ENCODE measurements at regions not wholly inside any gene's neighbourhood (a gene's known extent, or its start where the extent isn't known, plus 50 kb on each side); places are given as distances from the start of the nearest gene placed in this dataset.
"Not testable (repeated sequence)": the region's sequence is repeated elsewhere in the genome, so short reads cannot be mapped to it uniquely, and the experiment has no call there.

DNA sequence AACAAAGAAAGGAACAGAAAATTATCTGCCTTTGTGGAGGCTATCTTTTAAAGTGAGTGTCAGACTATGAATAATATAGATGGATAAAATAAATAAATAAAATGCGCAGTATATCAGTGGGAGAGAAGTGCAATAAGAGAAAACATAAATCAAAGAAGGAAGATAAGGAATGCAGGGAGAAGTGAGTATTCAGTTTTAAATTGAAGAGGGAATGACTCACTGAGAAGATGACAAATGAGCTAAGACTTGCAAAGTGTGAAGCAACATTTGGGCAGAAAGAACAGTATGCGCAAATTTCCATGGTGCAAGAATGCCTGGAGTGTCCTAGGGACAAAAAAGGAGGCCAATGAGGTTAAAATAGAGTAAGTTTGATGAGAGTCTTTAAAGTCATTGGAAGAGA is 1300.1 kb upstream of the ALCAM start:
- Histone ChIP-seq H3K9me3 (ENCODE audit: control insufficient read depth, low read length) (no peaks in the 10 kb centered on the region), H3K4me1 (ENCODE audit: control insufficient read depth, insufficient read depth, low read length) (no peaks in the 10 kb centered on the region), H3K36me3 (ENCODE audit: control insufficient read depth, insufficient read depth, low read length) (no peaks in the 10 kb centered on the region), H3K9ac (ENCODE audit: low read length) (no peak overlapping the region), H3K4me3 (ENCODE audit: low read length) (no peak overlapping the region), H3K27me3 (ENCODE audit: control insufficient read depth, insufficient read depth, low read length) (no peaks in the 10 kb centered on the region)

DNA sequence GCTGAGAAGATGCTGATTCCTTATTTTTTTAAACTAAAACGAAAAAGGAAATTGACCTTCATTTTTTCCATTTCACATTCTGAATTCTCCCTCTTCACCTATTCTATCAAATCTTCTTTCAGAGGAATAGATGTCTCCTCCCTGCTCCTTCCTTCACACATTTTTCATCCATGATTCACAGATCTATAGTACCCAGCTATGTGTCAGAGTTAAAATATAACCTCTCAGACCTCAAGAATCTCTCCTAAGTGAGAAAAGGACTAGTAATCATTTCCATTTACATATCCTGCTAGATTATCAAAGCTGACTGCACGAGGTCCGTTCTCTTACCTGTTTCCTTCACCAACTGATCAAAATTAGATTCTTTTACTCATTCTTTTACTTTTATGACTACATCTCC is 1297.6 kb upstream of the ALCAM start:
- Histone ChIP-seq H3K9ac (ENCODE audit: low read length) (no peak overlapping the region), H3K36me3 (ENCODE audit: control insufficient read depth, insufficient read depth, low read length) (no peaks in the 10 kb centered on the region), H3K27me3 (ENCODE audit: control insufficient read depth, insufficient read depth, low read length) (no peaks in the 10 kb centered on the region), H3K4me3 (ENCODE audit: low read length) (no peak overlapping the region), H3K4me1 (ENCODE audit: control insufficient read depth, insufficient read depth, low read length) (no peaks in the 10 kb centered on the region), H3K9me3 (ENCODE audit: control insufficient read depth, low read length) (no peaks in the 10 kb centered on the region)

DNA sequence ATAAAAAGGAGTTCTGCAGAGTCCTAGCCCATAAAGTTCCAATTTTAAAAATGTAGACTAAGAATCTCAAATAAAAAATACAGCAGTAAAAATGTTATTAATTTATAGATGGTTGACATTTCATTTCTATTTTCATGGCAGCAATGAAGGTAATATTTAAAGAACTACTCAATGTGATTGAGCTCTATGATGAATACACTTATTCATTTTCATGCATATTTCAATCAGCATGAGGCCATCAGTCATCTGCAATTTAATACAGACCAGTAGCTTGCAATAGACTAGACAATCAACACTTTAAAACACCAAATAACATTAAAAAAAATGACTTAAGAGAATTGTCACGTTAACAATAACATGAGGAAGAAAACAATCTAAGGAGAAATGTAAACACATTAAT is 1295.8 kb upstream of the ALCAM start:
- Histone ChIP-seq H3K9ac (ENCODE audit: low read length) (no peak overlapping the region), H3K4me3 (ENCODE audit: low read length) (no peak overlapping the region), H3K9me3 (ENCODE audit: control insufficient read depth, low read length) (no peaks in the 10 kb centered on the region), H3K36me3 (ENCODE audit: control insufficient read depth, insufficient read depth, low read length) (no peaks in the 10 kb centered on the region), H3K27me3 (ENCODE audit: control insufficient read depth, insufficient read depth, low read length) (no peaks in the 10 kb centered on the region), H3K4me1 (ENCODE audit: control insufficient read depth, insufficient read depth, low read length) (no peaks in the 10 kb centered on the region)

DNA sequence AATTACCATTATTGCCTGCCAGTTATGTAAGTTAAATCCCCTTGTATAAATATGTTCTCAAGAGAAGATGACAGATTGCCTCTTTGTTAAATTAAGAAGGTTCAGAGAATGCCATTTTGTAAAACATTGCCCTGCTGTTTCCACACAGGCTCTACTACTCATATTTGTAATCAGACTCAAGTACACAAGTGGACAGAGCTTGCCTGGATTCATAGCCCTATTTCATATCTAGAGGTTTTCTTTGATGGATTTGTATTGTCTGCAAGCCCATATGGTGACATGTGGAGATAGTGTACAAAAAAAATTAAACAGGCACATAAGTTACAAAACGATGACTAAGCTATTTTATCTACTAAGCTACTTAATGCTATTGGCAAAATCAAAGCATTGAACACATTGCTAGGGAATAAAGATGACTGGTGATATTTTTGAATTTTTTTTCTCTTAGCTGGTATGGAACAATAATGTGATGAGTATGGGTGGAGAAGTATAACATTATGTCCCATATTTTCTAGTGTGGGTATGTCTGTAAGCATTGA is 1286.6 kb upstream of the ALCAM start:
- Histone ChIP-seq H3K9ac (ENCODE audit: low read length) (no peak overlapping the region), H3K4me3 (ENCODE audit: low read length) (no peak overlapping the region), H3K4me1 (ENCODE audit: control insufficient read depth, insufficient read depth, low read length) (no peaks in the 10 kb centered on the region), H3K9me3 (ENCODE audit: control insufficient read depth, low read length) (no peaks in the 10 kb centered on the region), H3K27me3 (ENCODE audit: control insufficient read depth, insufficient read depth, low read length) (no peaks in the 10 kb centered on the region), H3K36me3 (ENCODE audit: control insufficient read depth, insufficient read depth, low read length) (no peaks in the 10 kb centered on the region)

DNA sequence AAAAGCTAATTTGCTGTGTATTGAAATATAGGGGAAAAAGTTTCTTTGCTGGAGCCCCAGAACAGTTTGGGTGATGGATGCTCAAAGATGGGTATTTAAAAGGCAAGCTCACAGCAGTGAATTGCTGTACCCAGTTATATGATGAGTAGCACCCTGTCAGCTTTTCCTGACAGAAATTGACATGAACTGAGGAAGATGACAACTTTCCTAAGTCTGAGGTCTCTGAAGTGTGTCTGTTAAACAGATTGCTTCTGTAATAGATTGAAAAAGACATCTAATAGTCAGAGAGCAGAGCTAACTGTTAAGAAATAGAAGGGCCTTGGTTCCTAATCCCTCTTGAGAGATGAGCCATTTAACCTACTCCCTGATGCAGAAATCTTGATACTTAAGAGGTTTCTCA is 1278.0 kb upstream of the ALCAM start:
- Histone ChIP-seq H3K36me3 (ENCODE audit: control insufficient read depth, insufficient read depth, low read length) (no peaks in the 10 kb centered on the region), H3K4me1 (ENCODE audit: control insufficient read depth, insufficient read depth, low read length) (no peaks in the 10 kb centered on the region), H3K4me3 (ENCODE audit: low read length) (no peak overlapping the region), H3K27me3 (ENCODE audit: control insufficient read depth, insufficient read depth, low read length) (no peaks in the 10 kb centered on the region), H3K9ac (ENCODE audit: low read length) (no peak overlapping the region), H3K9me3 (ENCODE audit: control insufficient read depth, low read length) (no peaks in the 10 kb centered on the region)

DNA sequence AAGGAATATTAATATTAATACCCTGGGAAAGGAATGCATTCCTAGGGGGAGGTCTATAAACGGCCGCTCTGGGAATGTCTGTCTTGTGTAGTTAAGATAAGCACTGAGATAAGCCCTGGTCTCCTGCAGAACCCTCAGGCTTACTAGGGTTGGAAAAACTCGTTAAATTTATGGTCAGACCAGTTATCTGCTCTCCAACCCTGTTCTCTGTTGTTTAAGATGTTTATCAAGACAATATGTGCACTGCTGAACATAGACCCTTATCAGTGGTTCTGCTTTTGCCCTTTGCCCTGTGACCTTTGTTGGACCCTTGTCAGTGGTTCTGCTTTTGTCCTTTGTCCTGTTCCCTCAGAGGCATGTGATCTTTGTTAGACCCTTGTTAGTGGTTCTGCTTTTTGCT is 1276.7 kb upstream of the ALCAM start:
- not testable (repeated sequence) for H3K4me3 ChIP-seq (ENCODE audit: low read length); H3K9ac ChIP-seq (ENCODE audit: low read length); H3K27me3 ChIP-seq (ENCODE audit: control insufficient read depth, insufficient read depth, low read length); H3K36me3 ChIP-seq (ENCODE audit: control insufficient read depth, insufficient read depth, low read length); H3K4me1 ChIP-seq (ENCODE audit: control insufficient read depth, insufficient read depth, low read length); H3K9me3 ChIP-seq (ENCODE audit: control insufficient read depth, low read length)

DNA sequence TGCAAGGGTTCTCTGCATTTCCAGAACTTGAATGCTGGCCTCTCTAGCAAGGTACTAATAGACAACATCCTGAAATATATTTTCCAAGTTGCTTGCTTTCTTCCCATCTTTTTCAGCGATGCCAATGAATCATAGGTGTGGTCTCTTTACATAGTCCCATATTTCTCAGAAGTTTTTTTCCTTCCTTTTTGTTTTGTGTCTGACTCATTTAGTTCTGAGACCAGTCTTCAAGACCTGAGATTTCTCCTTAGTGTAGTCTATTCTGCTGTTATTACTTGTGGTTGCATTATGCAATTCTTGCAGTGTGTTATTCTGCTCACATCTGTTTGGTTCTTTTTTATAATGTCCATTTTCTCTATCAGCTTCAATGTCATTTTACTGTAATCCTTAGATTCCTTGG is 1265.0 kb upstream of the ALCAM start:
- Histone ChIP-seq H3K9ac (ENCODE audit: low read length) (no peak overlapping the region), H3K9me3 (ENCODE audit: control insufficient read depth, low read length) (no peaks in the 10 kb centered on the region), H3K4me3 (ENCODE audit: low read length) (no peak overlapping the region), H3K36me3 (ENCODE audit: control insufficient read depth, insufficient read depth, low read length) (no peaks in the 10 kb centered on the region), H3K4me1 (ENCODE audit: control insufficient read depth, insufficient read depth, low read length) (no peaks in the 10 kb centered on the region), H3K27me3 (ENCODE audit: control insufficient read depth, insufficient read depth, low read length) (no peaks in the 10 kb centered on the region)

DNA sequence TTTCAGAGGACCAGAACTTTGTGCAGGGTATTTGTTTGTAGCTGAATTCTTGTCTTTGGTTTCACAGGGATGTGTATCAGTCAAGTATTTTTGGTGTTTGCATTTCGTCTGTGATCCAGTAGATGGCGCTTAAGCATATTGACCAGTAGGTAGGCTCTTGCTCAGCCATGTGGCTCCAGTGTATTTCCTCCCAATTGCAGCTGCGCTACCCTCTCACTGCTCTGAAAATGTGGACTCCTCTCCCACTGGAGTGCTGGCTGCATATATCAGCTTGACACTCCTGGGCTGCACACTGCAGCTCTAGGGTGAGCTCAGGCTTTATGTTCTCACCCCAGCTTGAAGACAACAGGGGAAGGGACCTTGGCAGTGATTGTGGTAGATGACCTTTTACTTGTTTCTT is 1264.3 kb upstream of the ALCAM start:
- H3K9me3 ChIP-seq (ENCODE audit: control insufficient read depth, low read length): no peaks in the 10 kb centered on the region
- H3K4me1 ChIP-seq (ENCODE audit: control insufficient read depth, insufficient read depth, low read length): no peaks in the 10 kb centered on the region
- no peaks in the 10 kb centered on the region for H3K36me3 ChIP-seq (ENCODE audit: control insufficient read depth, insufficient read depth, low read length)
- no peaks in the 10 kb centered on the region for H3K27me3 ChIP-seq (ENCODE audit: control insufficient read depth, insufficient read depth, low read length)
- no peak overlapping the region for H3K9ac ChIP-seq (ENCODE audit: low read length)
- no peak overlapping the region for H3K4me3 ChIP-seq (ENCODE audit: low read length)

DNA sequence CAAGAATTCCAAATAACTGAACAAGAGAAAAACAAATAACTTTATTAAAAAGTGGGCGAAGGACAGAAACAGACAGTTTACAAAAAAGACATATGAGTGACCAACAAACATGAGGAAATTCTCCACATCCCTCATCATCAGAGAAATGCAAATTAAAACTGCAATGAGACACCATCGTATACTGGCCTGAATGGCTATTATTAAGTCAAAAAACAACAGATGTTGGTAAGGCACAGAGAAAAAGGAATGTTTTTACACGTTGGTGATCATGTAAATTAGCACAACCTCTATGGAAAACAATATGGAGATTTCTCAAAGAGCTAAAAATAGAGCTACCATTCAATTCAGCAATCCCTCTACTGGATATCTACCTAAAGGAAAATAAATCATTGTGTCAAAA is 1260.4 kb upstream of the ALCAM start:
- no peaks in the 10 kb centered on the region for H3K9me3 ChIP-seq (ENCODE audit: control insufficient read depth, low read length)
- H3K4me3 ChIP-seq (ENCODE audit: low read length): no peak overlapping the region
- no peaks in the 10 kb centered on the region for H3K4me1 ChIP-seq (ENCODE audit: control insufficient read depth, insufficient read depth, low read length)
- no peak overlapping the region for H3K9ac ChIP-seq (ENCODE audit: low read length)
- H3K36me3 ChIP-seq (ENCODE audit: control insufficient read depth, insufficient read depth, low read length): no peaks in the 10 kb centered on the region
- H3K27me3 ChIP-seq (ENCODE audit: control insufficient read depth, insufficient read depth, low read length): no peaks in the 10 kb centered on the region

DNA sequence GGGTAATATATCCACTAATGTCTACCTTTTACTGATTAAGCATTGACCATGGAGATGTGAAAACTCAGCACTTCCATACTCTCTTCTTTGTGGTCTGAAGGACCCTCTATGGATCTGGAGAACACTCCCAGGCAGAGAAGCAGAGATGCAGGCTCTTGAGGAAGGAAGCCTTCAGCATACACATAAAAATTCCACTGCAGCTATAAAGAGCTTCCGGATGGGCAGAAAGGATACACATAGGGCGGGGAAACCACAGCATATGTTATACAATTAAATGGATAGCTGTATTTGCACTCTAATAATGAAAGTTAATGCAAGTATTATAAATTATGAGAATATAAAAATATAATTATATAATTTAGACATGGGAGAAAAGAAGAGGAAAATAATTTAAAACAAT is 1258.2 kb upstream of the ALCAM start:
- Histone ChIP-seq H3K27me3 (ENCODE audit: control insufficient read depth, insufficient read depth, low read length) (no peaks in the 10 kb centered on the region), H3K4me1 (ENCODE audit: control insufficient read depth, insufficient read depth, low read length) (no peaks in the 10 kb centered on the region), H3K36me3 (ENCODE audit: control insufficient read depth, insufficient read depth, low read length) (no peaks in the 10 kb centered on the region), H3K9ac (ENCODE audit: low read length) (no peak overlapping the region), H3K4me3 (ENCODE audit: low read length) (no peak overlapping the region), H3K9me3 (ENCODE audit: control insufficient read depth, low read length) (no peaks in the 10 kb centered on the region)

DNA sequence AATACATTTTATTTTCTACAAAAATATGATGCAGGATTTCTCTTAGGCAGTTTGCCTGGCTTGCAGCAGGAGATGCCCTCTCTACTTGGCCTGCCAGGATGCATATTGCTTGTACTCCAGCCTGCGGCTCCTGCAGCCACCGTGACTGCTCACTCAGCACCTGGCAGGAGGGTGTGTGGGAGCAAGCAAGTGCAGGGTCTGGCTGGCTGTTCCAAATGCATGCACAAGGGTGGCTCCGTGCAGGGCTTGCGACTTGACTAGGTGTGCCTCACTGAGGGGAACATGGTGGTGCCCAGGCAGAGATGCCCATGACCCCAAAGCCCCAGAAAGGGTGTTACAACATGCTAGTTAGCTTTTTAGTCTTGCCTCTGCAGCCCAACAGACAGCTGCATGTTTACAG is 1240.2 kb upstream of the ALCAM start:
- no peak overlapping the region for H3K9ac ChIP-seq (ENCODE audit: low read length)
- H3K27me3 ChIP-seq (ENCODE audit: control insufficient read depth, insufficient read depth, low read length): no peaks in the 10 kb centered on the region
- no peaks in the 10 kb centered on the region for H3K36me3 ChIP-seq (ENCODE audit: control insufficient read depth, insufficient read depth, low read length)
- no peaks in the 10 kb centered on the region for H3K9me3 ChIP-seq (ENCODE audit: control insufficient read depth, low read length)
- H3K4me3 ChIP-seq (ENCODE audit: low read length): no peak overlapping the region
- no peaks in the 10 kb centered on the region for H3K4me1 ChIP-seq (ENCODE audit: control insufficient read depth, insufficient read depth, low read length)

DNA sequence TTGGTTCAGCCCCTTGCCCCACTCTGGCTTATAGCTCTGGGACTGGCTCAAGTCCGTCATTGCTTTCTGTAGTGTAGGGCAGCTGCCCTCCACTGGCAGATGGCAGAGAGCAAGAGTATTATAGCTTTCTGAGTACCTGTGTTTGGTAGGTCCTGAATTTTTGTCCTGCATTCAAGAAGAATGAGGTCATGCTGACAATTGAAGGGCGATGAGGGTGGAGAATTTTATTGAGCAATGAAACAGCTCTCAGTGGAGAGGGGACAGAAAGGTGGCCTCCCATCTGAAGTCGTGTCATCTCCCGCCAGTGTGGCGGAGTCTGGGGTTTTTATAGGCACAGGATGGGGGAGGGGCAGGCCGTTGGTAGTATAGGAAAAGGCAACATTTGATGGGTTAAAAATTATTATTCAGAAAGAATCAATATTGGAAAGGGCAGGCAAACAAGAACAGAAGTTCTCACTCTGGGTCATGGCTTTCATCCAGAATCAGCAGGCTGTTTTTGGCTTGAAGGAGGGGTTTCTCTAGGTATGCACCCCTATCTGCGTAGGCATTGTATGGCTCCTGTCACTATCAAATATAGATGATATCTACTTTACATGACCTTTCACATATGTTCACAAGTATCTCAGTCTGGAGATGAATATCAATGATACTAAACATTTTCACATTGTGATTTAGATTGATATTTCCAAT is 1239.7 kb upstream of the ALCAM start:
- no peaks in the 10 kb centered on the region for H3K36me3 ChIP-seq (ENCODE audit: control insufficient read depth, insufficient read depth, low read length)
- no peaks in the 10 kb centered on the region for H3K9me3 ChIP-seq (ENCODE audit: control insufficient read depth, low read length)
- no peak overlapping the region for H3K4me3 ChIP-seq (ENCODE audit: low read length)
- H3K27me3 ChIP-seq (ENCODE audit: control insufficient read depth, insufficient read depth, low read length): no peaks in the 10 kb centered on the region
- H3K9ac ChIP-seq (ENCODE audit: low read length): no peak overlapping the region
- H3K4me1 ChIP-seq (ENCODE audit: control insufficient read depth, insufficient read depth, low read length): no peaks in the 10 kb centered on the region

DNA sequence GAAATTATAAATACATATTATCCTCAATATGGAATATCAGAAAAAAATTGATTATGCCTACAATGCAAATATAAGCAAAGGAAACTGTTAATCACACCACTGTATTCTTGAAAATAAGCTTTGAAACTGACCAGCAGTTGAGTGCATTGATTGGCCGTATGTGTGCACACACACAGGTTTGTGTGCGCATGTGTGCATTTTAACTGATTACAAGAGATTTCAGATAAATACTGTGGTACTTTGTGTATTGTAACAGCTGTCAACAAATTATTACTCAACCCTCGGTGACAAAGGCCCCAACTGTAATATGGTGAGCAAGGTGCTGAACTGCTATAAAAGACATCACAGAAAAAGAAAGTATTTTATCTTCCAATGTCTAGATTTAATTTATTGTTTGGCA is 1238.9 kb upstream of the ALCAM start:
- H3K4me3 ChIP-seq (ENCODE audit: low read length): no peak overlapping the region
- no peaks in the 10 kb centered on the region for H3K27me3 ChIP-seq (ENCODE audit: control insufficient read depth, insufficient read depth, low read length)
- no peaks in the 10 kb centered on the region for H3K9me3 ChIP-seq (ENCODE audit: control insufficient read depth, low read length)
- H3K4me1 ChIP-seq (ENCODE audit: control insufficient read depth, insufficient read depth, low read length): no peaks in the 10 kb centered on the region
- H3K9ac ChIP-seq (ENCODE audit: low read length): no peak overlapping the region
- no peaks in the 10 kb centered on the region for H3K36me3 ChIP-seq (ENCODE audit: control insufficient read depth, insufficient read depth, low read length)
